Mammary epithelial cell (primary cell): ENCODE measurements at regions not wholly inside any gene's neighbourhood (a gene's known extent, or its start where the extent isn't known, plus 50 kb on each side); places are given as distances from the start of the nearest gene placed in this dataset.

Experiments
- EZH2 ChIP-seq: IDR thresholded peaks from 2 replicates; pipeline ENCODE4 v1.6.1; 2012; ENCODE audit warnings: low read length, inconsistent platforms, borderline replicate concordance
- TF ChIP-seq, protein P1 (sequence below), 2 donors: IDR thresholded peaks in 1 of 2; conservative IDR thresholded peaks in 1 of 2; 2 replicates each; pipeline ENCODE4 v1.5.1; 2011 to 2012; ENCODE audit warnings: inconsistent platforms in 2 of 2, low read length in 2 of 2, mild to moderate bottlenecking in 2 of 2, control low read depth in 1 of 2, low read depth in 1 of 2; ENCODE audit not compliant: insufficient read depth in 1 of 2; ENCODE audit errors: extremely low read depth in 1 of 2

DNA sequence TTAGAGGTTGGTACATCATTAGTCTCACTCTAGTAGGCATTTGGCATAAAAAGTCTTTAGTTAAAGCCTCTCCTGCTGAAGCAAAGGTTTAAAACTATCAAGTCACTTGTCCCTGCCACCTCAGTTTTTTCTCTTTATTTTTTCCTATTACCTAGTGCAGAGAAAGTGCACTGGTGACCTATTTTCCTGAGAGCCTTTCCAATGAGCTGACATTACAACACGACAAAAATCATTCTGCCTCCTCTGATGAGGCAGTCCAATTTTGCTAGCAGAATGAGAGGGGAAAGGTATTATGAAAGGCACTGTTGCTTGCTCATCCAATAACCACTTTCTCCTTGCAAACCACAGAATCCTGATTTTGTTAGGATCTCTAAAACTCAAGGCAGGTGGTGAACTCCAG lies 73.3 kb upstream of the SGK1 start:
- TF ChIP-seq, protein P1, sequence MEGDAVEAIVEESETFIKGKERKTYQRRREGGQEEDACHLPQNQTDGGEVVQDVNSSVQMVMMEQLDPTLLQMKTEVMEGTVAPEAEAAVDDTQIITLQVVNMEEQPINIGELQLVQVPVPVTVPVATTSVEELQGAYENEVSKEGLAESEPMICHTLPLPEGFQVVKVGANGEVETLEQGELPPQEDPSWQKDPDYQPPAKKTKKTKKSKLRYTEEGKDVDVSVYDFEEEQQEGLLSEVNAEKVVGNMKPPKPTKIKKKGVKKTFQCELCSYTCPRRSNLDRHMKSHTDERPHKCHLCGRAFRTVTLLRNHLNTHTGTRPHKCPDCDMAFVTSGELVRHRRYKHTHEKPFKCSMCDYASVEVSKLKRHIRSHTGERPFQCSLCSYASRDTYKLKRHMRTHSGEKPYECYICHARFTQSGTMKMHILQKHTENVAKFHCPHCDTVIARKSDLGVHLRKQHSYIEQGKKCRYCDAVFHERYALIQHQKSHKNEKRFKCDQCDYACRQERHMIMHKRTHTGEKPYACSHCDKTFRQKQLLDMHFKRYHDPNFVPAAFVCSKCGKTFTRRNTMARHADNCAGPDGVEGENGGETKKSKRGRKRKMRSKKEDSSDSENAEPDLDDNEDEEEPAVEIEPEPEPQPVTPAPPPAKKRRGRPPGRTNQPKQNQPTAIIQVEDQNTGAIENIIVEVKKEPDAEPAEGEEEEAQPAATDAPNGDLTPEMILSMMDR (conservative IDR thresholded peaks at IDR 0.05 in 1 of 2, IDR thresholded peaks at IDR 0.05 in 1 of 2; ENCODE audit: extremely low read depth in 1 of 2, insufficient read depth in 1 of 2, low read depth in 1 of 2, low read length in 2 of 2): no peak
- no peak for TF ChIP-seq EZH2
